ENCODE measurements at regions not wholly inside any gene's neighbourhood (a gene's known extent, or its start where the extent isn't known, plus 50 kb on each side); places are given as distances from the start of the nearest gene placed in this dataset.
A peak's percentile ranks its signal among the peaks of the same experiment; 100 is the strongest.
"Not testable (repeated sequence)": the region's sequence is repeated elsewhere in the genome, so short reads cannot be mapped to it uniquely, and the experiment has no call there.

GRCh38 chr3:26145769-26146168, 355.9 kb downstream of the OXSM start:
- DNase-seq = no peak

GRCh38 chr3:26157428-26157827, 367.5 kb downstream of the OXSM start:
- DNase-seq = not testable (repeated sequence)

GRCh38 chr3:26171006-26171405, 381.1 kb downstream of the OXSM start:
- no peak for DNase-seq

- no peak for DNase-seq
These were observed 401.7 kb downstream of the OXSM start for GRCh38 chr3:26191556-26191955.

GRCh38 chr3:26193558-26193957, 403.7 kb downstream of the OXSM start:
- DNase-seq = no peak

GRCh38 chr3:26196781-26197180, 406.9 kb downstream of the OXSM start:
- no peak for DNase-seq

- DNase-seq = no peak
These were observed 408.7 kb downstream of the OXSM start for GRCh38 chr3:26198609-26199008.

GRCh38 chr3:26202169-26202568, 412.3 kb downstream of the OXSM start:
- no peak for DNase-seq

GRCh38 chr3:26205475-26205874, 415.6 kb downstream of the OXSM start:
- no peak for DNase-seq

- no peak for DNase-seq
These were observed 414.4 kb upstream of the LRRC3B start for GRCh38 chr3:26208201-26208600.

GRCh38 chr3:26229801-26230200, 392.8 kb upstream of the LRRC3B start:
- no peak for DNase-seq

- DNase-seq = no peak
These were observed 389.2 kb upstream of the LRRC3B start for GRCh38 chr3:26233374-26233773.

- no peak for DNase-seq
These were observed 386.0 kb upstream of the LRRC3B start for GRCh38 chr3:26236531-26236930.

- DNase-seq = peak in 10 of 56 donors; percentile 1 to 35 (median 5)
These were observed 385.4 kb upstream of the LRRC3B start for GRCh38 chr3:26237036-26237682.

- DNase-seq = not testable (repeated sequence)
These were observed 378.0 kb upstream of the LRRC3B start for GRCh38 chr3:26244586-26244985.

- no peak for DNase-seq
These were observed 377.3 kb upstream of the LRRC3B start for GRCh38 chr3:26245236-26245635.

- DNase-seq = no peak
These were observed 375.7 kb upstream of the LRRC3B start for GRCh38 chr3:26246901-26247300.

GRCh38 chr3:26247712-26248111, 374.9 kb upstream of the LRRC3B start:
- no peak for DNase-seq

GRCh38 chr3:26252001-26252400, 370.6 kb upstream of the LRRC3B start:
- DNase-seq = no peak

- DNase-seq = no peak
These were observed 366.3 kb upstream of the LRRC3B start for GRCh38 chr3:26256224-26256623.

- DNase-seq = no peak
These were observed 363.4 kb upstream of the LRRC3B start for GRCh38 chr3:26259176-26259575.

GRCh38 chr3:26260139-26260538, 362.4 kb upstream of the LRRC3B start:
- no peak for DNase-seq

GRCh38 chr3:26264708-26265107, 357.9 kb upstream of the LRRC3B start:
- DNase-seq = no peak

- no peak for DNase-seq
These were observed 350.7 kb upstream of the LRRC3B start for GRCh38 chr3:26271848-26272247.

All from nucleus accumbens (tissue), 56 donors.